Osteoblast (primary cell): ENCODE measurements at regions not wholly inside any gene's neighbourhood (a gene's known extent, or its start where the extent isn't known, plus 50 kb on each side); places are given as distances from the start of the nearest gene placed in this dataset.

Source experiments
- DNase-seq: peaks from one replicate; pipeline ENCODE4 v3.0.0; 2011; ENCODE audit warnings: low spot score, mixed read lengths; ENCODE audit not compliant: insufficient read length; ENCODE audit errors: missing footprints
- H2AFZ ChIP-seq: 2 replicates; pipeline ENCODE4 v1.6.0; 2011; ENCODE audit warnings: mild to moderate bottlenecking, low read length
- H3K27ac ChIP-seq: 2 replicates; pipeline ENCODE4 v1.5.1; 2011; ENCODE audit warnings: mild to moderate bottlenecking, low read depth, low read length, moderate library complexity
- H3K27me3 ChIP-seq: 2 replicates; pipeline ENCODE4 v1.6.0; 2012; ENCODE audit warnings: mild to moderate bottlenecking, control low read depth, inconsistent platforms, low read length, moderate library complexity; ENCODE audit not compliant: insufficient read depth
- H3K36me3 ChIP-seq: 2 replicates; pipeline ENCODE4 v1.5.1; 2011; ENCODE audit warnings: mild to moderate bottlenecking, low read length, control low read depth, moderate library complexity; ENCODE audit not compliant: insufficient read depth
- H3K4me1 ChIP-seq: 2 replicates; pipeline ENCODE4 v1.5.1; 2011; ENCODE audit warnings: mild to moderate bottlenecking, low read length, control low read depth, moderate library complexity; ENCODE audit not compliant: insufficient read depth
- H3K4me2 ChIP-seq: 2 replicates; pipeline ENCODE4 v1.6.0; 2011; ENCODE audit warnings: mild to moderate bottlenecking, low read length; ENCODE audit not compliant: insufficient read depth
- H3K4me3 ChIP-seq: fragments of 200-600 bp; sonication (generic); 3 replicates; pipeline ENCODE4 v1.5.1; 2012; ENCODE audit warnings: mild to moderate bottlenecking, low read length, inconsistent platforms; ENCODE audit not compliant: insufficient read depth
- H3K79me2 ChIP-seq: 2 replicates; pipeline ENCODE4 v1.6.0; 2012; ENCODE audit warnings: mild to moderate bottlenecking, low read length, control low read depth, inconsistent platforms; ENCODE audit not compliant: insufficient read depth
- H3K9me3 ChIP-seq: 2 replicates; pipeline ENCODE4 v1.5.1; 2011; ENCODE audit warnings: low read depth, low read length, control low read depth
- H4K20me1 ChIP-seq: 2 replicates; pipeline ENCODE4 v1.6.0; 2012; ENCODE audit warnings: mild to moderate bottlenecking, low read length, control low read depth; ENCODE audit not compliant: insufficient read depth
- CTCF ChIP-seq: IDR thresholded peaks from 2 replicates; pipeline ENCODE4 v1.5.1; 2011; ENCODE audit warnings: mild to moderate bottlenecking, low read depth, low read length, moderate library complexity; ENCODE audit errors: extremely low read depth

- Histone ChIP-seq H3K4me1 (no peaks in the 10 kb centered on the region), H3K27me3 (no peaks in the 10 kb centered on the region), H3K27ac (no peak overlapping the region), H3K4me2 (no peak overlapping the region), H2AFZ (no peak overlapping the region), H3K4me3 (no peak overlapping the region), H3K9me3 (no peaks in the 10 kb centered on the region), H3K79me2 (no peaks in the 10 kb centered on the region), H3K36me3 (no peaks in the 10 kb centered on the region), H4K20me1 (no peaks in the 10 kb centered on the region)
- no peak for DNase-seq
- TF ChIP-seq CTCF = no peak
These were observed 65.3 kb upstream of the CCSER1 start for GRCh38 chr4:90061881-90062280.

- Histone ChIP-seq H3K4me2 (no peak overlapping the region), H3K4me1 (no peaks in the 10 kb centered on the region), H3K4me3 (no peak overlapping the region), H2AFZ (no peak overlapping the region), H3K9me3 (no peaks in the 10 kb centered on the region), H3K27ac (no peak overlapping the region), H3K36me3 (no peaks in the 10 kb centered on the region), H3K27me3 (no peaks in the 10 kb centered on the region), H3K79me2 (no peaks in the 10 kb centered on the region), H4K20me1 (no peaks in the 10 kb centered on the region)
- no peak for TF ChIP-seq CTCF
- no peak for DNase-seq
These were observed 63.0 kb upstream of the CCSER1 start for GRCh38 chr4:90064196-90064595.

- DNase-seq = no peak
- Histone ChIP-seq H3K27me3 (no peaks in the 10 kb centered on the region), H3K4me2 (no peak overlapping the region), H3K36me3 (no peaks in the 10 kb centered on the region), H3K79me2 (no peaks in the 10 kb centered on the region), H3K9me3 (no peaks in the 10 kb centered on the region), H3K4me3 (no peak overlapping the region), H2AFZ (no peak overlapping the region), H3K4me1 (no peaks in the 10 kb centered on the region), H3K27ac (no peak overlapping the region), H4K20me1 (no peaks in the 10 kb centered on the region)
- TF ChIP-seq CTCF = no peak
These were observed 58.0 kb upstream of the CCSER1 start for GRCh38 chr4:90069151-90069550.

GRCh38 chr4:90071289-90072235 is 55.6 kb upstream of the CCSER1 start:
- H3K4me2 ChIP-seq = no peak overlapping the region
- TF ChIP-seq CTCF = no peak
- no peak overlapping the region for H3K27ac ChIP-seq
- peak; percentile 5 for DNase-seq
- no peaks in the 10 kb centered on the region for H3K27me3 ChIP-seq
- no peak overlapping the region for H3K4me3 ChIP-seq
- H4K20me1 ChIP-seq = no peaks in the 10 kb centered on the region
- no peaks in the 10 kb centered on the region for H3K36me3 ChIP-seq
- no peaks in the 10 kb centered on the region for H3K9me3 ChIP-seq
- H3K79me2 ChIP-seq = no peaks in the 10 kb centered on the region
- no peaks in the 10 kb centered on the region for H3K4me1 ChIP-seq
- H2AFZ ChIP-seq = no peak overlapping the region
